ENCODE measurements at regions not wholly inside any gene's neighbourhood (a gene's known extent, or its start where the extent isn't known, plus 50 kb on each side); places are given as distances from the start of the nearest gene placed in this dataset.

DNA sequence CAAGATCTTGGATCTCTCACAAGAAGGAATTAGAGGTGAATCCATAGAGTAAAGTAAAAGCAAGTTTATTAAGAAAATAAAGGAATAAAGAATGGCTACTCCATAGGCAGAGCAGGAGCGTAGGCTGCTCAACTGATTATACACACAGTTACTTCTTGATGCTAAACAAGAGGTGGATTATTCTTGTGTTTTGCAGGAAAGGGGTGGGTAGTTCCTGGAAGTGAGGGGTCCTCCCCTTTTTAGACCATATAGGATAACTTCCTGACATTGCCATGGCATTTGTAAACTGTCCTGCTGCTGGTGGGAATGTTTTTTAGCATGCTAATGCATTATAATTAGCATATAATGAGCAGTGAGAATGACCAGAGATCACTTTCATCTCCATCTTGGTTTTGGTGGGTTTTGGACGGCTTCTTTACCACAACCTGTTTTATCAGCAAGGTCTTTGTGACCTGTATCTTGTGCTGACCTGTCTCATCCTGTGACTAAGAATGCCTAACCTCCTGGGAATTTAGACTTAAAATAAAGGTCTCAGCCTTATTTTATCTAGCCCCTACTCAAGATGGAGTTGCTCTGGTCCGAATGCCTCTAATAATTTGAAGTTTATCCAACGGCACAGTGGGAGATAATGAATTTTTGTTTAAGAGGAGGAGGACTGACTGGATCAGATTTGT is 165.7 kb upstream of the DMRT1 start:
- Histone ChIP-seq H3K27me3 (no peaks in the 10 kb centered on the region), H3K36me3 (no peaks in the 10 kb centered on the region), H3K4me1 (peaks cover 5% of the 10 kb centered on the region), H3K27ac (no peak overlapping the region), H3K9me3 (no peaks in the 10 kb centered on the region), H3K4me3 (no peak overlapping the region)
- DNase-seq (no peak), ATAC-seq (no peak)
- TF ChIP-seq, protein P1, sequence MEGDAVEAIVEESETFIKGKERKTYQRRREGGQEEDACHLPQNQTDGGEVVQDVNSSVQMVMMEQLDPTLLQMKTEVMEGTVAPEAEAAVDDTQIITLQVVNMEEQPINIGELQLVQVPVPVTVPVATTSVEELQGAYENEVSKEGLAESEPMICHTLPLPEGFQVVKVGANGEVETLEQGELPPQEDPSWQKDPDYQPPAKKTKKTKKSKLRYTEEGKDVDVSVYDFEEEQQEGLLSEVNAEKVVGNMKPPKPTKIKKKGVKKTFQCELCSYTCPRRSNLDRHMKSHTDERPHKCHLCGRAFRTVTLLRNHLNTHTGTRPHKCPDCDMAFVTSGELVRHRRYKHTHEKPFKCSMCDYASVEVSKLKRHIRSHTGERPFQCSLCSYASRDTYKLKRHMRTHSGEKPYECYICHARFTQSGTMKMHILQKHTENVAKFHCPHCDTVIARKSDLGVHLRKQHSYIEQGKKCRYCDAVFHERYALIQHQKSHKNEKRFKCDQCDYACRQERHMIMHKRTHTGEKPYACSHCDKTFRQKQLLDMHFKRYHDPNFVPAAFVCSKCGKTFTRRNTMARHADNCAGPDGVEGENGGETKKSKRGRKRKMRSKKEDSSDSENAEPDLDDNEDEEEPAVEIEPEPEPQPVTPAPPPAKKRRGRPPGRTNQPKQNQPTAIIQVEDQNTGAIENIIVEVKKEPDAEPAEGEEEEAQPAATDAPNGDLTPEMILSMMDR (IDR thresholded peaks at IDR 0.05), result no peak
- intact Hi-C loops (cut with DNase I), result no loop called here

DNA sequence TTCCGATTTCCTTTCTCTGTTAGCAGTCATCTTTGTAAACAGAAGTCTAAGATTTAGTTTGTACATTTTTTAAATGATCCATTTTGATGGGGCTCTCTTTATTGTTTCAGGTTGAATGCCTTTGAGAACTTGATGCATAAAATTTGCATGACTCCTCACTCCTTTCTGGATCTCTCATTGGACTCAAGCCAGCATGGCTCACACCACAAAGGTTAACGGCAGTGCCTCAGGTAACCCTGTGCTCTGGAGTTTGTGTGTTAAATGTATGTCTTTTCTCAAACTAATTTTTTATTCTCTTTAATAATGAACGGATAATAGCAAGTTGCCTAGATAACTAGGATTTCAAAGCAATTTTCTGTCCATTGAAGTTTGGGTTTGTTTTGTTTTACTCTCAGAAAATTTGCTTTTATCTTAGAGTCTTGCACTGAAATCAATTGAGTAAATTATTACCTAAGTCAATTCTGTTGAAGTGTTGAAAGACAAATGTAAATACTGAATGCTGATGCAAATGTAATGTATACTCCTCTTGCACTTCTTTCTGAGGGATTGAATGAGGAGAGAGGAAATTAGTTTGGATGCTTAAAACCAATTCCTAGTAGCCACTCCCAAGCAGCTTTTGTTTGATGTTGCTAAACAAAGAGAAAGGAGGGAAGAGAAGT is 164.6 kb upstream of the DMRT1 start:
- Histone ChIP-seq H3K4me3 (peak overlapping the region; percentile 46), H3K27me3 (no peaks in the 10 kb centered on the region), H3K27ac (peak overlapping the region; percentile 26), H3K4me1 (peaks cover 5% of the 10 kb centered on the region), H3K9me3 (no peaks in the 10 kb centered on the region), H3K36me3 (no peaks in the 10 kb centered on the region)
- ATAC-seq (no peak), DNase-seq (no peak)
- intact Hi-C loops (cut with DNase I), result no loop called here
- TF ChIP-seq, protein P1 (IDR thresholded peaks at IDR 0.05), result no peak

DNA sequence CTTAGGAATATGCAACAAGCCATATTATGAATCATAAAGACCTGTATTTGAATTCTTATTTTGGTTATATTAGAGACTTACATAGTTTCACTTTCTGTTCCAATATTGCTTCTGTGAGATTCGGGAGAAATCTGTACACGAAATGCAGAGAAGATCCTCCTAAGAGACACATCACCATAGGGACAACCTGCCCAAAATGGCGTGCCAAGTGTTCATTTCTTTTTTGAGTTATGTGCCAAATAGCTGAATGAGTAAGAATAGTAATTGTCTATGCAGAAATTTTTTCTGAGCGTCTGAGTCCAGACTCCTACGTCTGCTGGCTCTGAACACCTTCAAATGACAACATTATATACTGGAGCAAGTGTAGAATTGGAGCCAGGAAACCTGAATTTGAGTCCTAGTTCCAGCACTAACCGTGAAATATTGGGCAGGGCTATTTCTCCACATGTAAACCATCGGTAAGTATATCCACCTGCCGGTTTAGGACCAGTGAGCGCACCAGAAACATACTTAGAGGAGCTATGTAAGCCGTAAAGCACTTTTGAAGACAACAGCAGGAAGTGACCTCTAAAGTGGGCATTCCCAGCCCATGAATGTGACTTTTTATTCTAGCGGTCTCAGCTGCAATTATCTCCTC is 163.9 kb upstream of the DMRT1 start:
- DNase-seq, result no peak
- H3K4me3 ChIP-seq, result peak overlapping the region; percentile 46
- peak; percentile 65 for ATAC-seq
- peaks cover 5% of the 10 kb centered on the region for H3K4me1 ChIP-seq
- peak overlapping the region; percentile 26 for H3K27ac ChIP-seq
- intact Hi-C loops (cut with DNase I), result no loop called here
- no peaks in the 10 kb centered on the region for H3K27me3 ChIP-seq
- TF ChIP-seq, protein P1 (IDR thresholded peaks at IDR 0.05), result no peak
- H3K9me3 ChIP-seq, result no peaks in the 10 kb centered on the region
- H3K36me3 ChIP-seq, result no peaks in the 10 kb centered on the region

DNA sequence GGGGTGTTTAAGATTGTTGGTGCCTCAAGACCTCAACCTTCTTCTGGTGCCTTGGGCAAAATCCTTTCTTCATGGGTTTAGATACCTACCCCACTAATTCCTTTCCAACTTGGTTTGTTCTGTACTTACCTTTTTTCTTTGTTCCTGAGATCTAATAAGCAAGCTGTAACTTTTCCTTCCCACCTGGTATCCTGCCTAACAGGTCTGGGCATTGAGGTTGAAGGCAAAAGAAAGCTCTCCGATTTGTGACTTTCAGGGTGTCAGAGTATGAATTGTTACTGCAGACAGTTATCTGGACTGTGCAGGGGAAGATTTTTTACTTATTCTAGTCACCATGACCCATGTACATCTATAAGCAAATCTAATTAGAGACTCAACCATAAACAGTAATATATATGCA is 162.6 kb upstream of the DMRT1 start:
- intact Hi-C loops (cut with DNase I), result no loop called here
- Histone ChIP-seq H3K9me3 (no peaks in the 10 kb centered on the region), H3K36me3 (no peaks in the 10 kb centered on the region), H3K27ac (no peak overlapping the region), H3K4me1 (peaks cover 5% of the 10 kb centered on the region), H3K4me3 (no peak overlapping the region), H3K27me3 (no peaks in the 10 kb centered on the region)
- ATAC-seq (no peak), DNase-seq (no peak)
- TF ChIP-seq, protein P1 (IDR thresholded peaks at IDR 0.05), result no peak

DNA sequence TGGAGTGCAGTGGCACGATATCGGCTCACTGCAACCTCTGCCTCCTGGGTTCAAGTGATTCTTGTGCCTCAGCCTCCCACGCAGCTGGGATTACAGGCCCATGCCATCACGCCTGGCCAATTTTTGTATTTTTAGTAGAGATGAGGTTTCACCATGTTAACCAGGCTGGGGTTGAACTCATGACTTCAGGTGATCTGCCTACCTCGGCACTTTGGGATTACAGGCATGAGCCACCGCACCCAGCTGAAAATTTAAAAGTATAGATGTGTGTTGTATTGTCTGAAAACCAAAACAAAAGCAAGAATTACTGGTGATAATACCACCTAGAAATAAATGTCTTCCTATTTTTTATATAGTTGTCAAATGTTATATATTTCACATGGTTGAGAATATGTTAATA is 162.0 kb upstream of the DMRT1 start:
- no peak overlapping the region for H3K4me3 ChIP-seq
- no peaks in the 10 kb centered on the region for H3K36me3 ChIP-seq
- H3K27ac ChIP-seq, result no peak overlapping the region
- H3K9me3 ChIP-seq, result no peaks in the 10 kb centered on the region
- no peaks in the 10 kb centered on the region for H3K27me3 ChIP-seq
- no peak for DNase-seq
- no peak for ATAC-seq
- TF ChIP-seq, protein P1 (IDR thresholded peaks at IDR 0.05), result no peak
- intact Hi-C loops (cut with DNase I), result no loop called here
- H3K4me1 ChIP-seq, result peaks cover 5% of the 10 kb centered on the region
